GM12878 (cell line): ENCODE measurements at regions not wholly inside any gene's neighbourhood (a gene's known extent, or its start where the extent isn't known, plus 50 kb on each side); places are given as distances from the start of the nearest gene placed in this dataset.

ENCODE experiments used
- ATAC-seq: fragments of 200-7000 bp; cut with Tn5 transposase; 3 replicates; pipeline ENCODE4 v1.9.1; 2020; ENCODE audit warnings: mild to moderate bottlenecking, moderate library complexity
- BruUV-seq: library from RNA; stranded (reverse); fragments of 400-500 nt; replicated peaks from 2 replicates; lab custom pipeline; 2021; lab: Mats Ljungman, UMichigan
- CTCF ChIA-PET: fragments of 300-600 bp; sonication (Branson Sonifier 250); formaldehyde crosslinking; extraction: SDS; loops from one replicate; lab custom pipeline; 2021; ENCODE audit warnings: inconsistent platforms; lab: Yijun Ruan, JAX
- POLR2A ChIA-PET: fragments of 350-600 bp; formaldehyde crosslinking; extraction: SDS; loops from one replicate; lab custom pipeline; 2021; ENCODE audit warnings: inconsistent platforms; lab: Charles Lee
- RAD21 ChIA-PET: fragments of 300-600 bp; sonication (Branson Sonifier 250); formaldehyde crosslinking; loops from one replicate; lab custom pipeline; 2023; ENCODE audit warnings: antibody characterized with exemption; ENCODE audit not compliant: unreplicated experiment; lab: Charles Lee
- SMC1A ChIA-PET: fragments of 300-600 bp; sonication (Branson Sonifier 250); formaldehyde crosslinking; loops from one replicate; lab custom pipeline; 2023; ENCODE audit not compliant: unreplicated experiment, uncharacterized antibody; lab: Charles Lee
- DNase-seq: peaks from one replicate; pipeline ENCODE4 v3.0.0-alpha.2; 2011; ENCODE audit warnings: low read depth, low spot score
- FAIRE-seq: peaks from 3 replicates; lab custom pipeline; 2011; peaks lifted over from hg19 to GRCh38; lab: Jason Lieb, UNC
- H2AFZ ChIP-seq: 2 replicates; pipeline ENCODE4 v1.6.0; 2011; ENCODE audit warnings: low read depth, low read length, control low read depth; ENCODE audit not compliant: control insufficient read depth
- H3K27ac ChIP-seq: 2 replicates; pipeline ENCODE4 v1.5.1; 2011; ENCODE audit warnings: control low read depth; ENCODE audit not compliant: control insufficient read depth, insufficient read depth
- H3K27me3 ChIP-seq, 2 experiments: replicated peaks in 1 of 2; 2 replicates each; pipeline versions ENCODE4 v1.6.0 to v1.6.1; 2011; ENCODE audit warnings: low read length in 1 of 2; ENCODE audit not compliant: control insufficient read depth in 2 of 2, insufficient read depth in 2 of 2
- H3K36me3 ChIP-seq, 2 experiments: 2 replicates each; pipeline ENCODE4 v1.5.1; 2011; ENCODE audit warnings: low read length in 1 of 2; ENCODE audit not compliant: control insufficient read depth in 2 of 2, insufficient read depth in 2 of 2
- H3K4me1 ChIP-seq: 2 replicates; pipeline ENCODE4 v1.6.1; 2011; ENCODE audit warnings: mild to moderate bottlenecking, low read length, moderate library complexity, mixed read lengths; ENCODE audit not compliant: control insufficient read depth, insufficient read depth
- H3K4me2 ChIP-seq: 2 replicates; pipeline ENCODE4 v1.6.0; 2011; ENCODE audit warnings: control low read depth; ENCODE audit not compliant: control insufficient read depth, insufficient read depth
- H3K4me3 ChIP-seq: fragments of 200-600 bp; sonication (generic); 2 replicates; pipeline ENCODE4 v1.5.1; 2016
- H3K79me2 ChIP-seq: 2 replicates; pipeline ENCODE4 v1.6.0; 2011; ENCODE audit warnings: low read length; ENCODE audit not compliant: control insufficient read depth, insufficient read depth
- H3K9ac ChIP-seq: 2 replicates; pipeline ENCODE4 v1.8.0; 2011; ENCODE audit warnings: low read length, control low read depth, mixed read lengths; ENCODE audit not compliant: control insufficient read depth, insufficient read depth
- H3K9me3 ChIP-seq: replicated peaks from 3 replicates; pipeline ENCODE4 v1.5.1; 2011; ENCODE audit warnings: mild to moderate bottlenecking, low read length; ENCODE audit not compliant: control insufficient read depth, insufficient read depth
- H4K20me1 ChIP-seq: 2 replicates; pipeline ENCODE4 v1.6.0; 2011; ENCODE audit not compliant: control insufficient read depth, insufficient read depth
- BMI1 ChIP-seq: fragments of 450-650 bp; IDR thresholded peaks from 2 replicates; pipeline ENCODE4 v1.6.1; 2016; ENCODE audit warnings: mild to moderate bottlenecking, moderate library complexity, borderline replicate concordance
- CHD2 ChIP-seq: IDR thresholded peaks from 2 replicates; pipeline ENCODE4 v1.6.1; 2011; ENCODE audit warnings: low read depth, low read length, improper control_type of control experiment, borderline replicate concordance
- CHD4 ChIP-seq: fragments of 200-600 bp; sonication (generic); IDR thresholded peaks from 2 replicates; pipeline ENCODE4 v1.6.1; 2016; ENCODE audit warnings: mild to moderate bottlenecking
- CREM ChIP-seq: IDR thresholded peaks from 2 replicates; pipeline ENCODE4 v1.6.1; 2014; ENCODE audit warnings: antibody characterized with exemption, low read depth
- MEF2B ChIP-seq: fragments of 450-650 bp; IDR thresholded peaks from 2 replicates; pipeline ENCODE4 v1.6.1; 2018; ENCODE audit warnings: mild to moderate bottlenecking, moderate library complexity; ENCODE audit not compliant: partially characterized antibody, poor library complexity, severe bottlenecking
- NR2C1 ChIP-seq: fragments of 450-650 bp; IDR thresholded peaks from 2 replicates; pipeline ENCODE4 v1.6.1; 2017; ENCODE audit warnings: antibody characterized with exemption, mild to moderate bottlenecking, moderate library complexity
- POLR2AphosphoS5 ChIP-seq: IDR thresholded peaks from 2 replicates; pipeline ENCODE4 v1.6.1; 2011; ENCODE audit warnings: mild to moderate bottlenecking, low read length, inconsistent platforms
- RUNX3 ChIP-seq: IDR thresholded peaks from 2 replicates; pipeline ENCODE4 v1.6.1; 2012; ENCODE audit warnings: low read length, inconsistent platforms
- SIN3A ChIP-seq: IDR thresholded peaks from 2 replicates; pipeline ENCODE4 v1.6.1; 2012; ENCODE audit warnings: low read depth, low read length, improper control_type of control experiment
- TCF7 ChIP-seq: IDR thresholded peaks from 2 replicates; pipeline ENCODE4 v1.6.1; 2014; ENCODE audit warnings: antibody characterized with exemption, borderline replicate concordance
- YY1 ChIP-seq: IDR thresholded peaks from 2 replicates; pipeline ENCODE4 v1.6.1; 2011; ENCODE audit warnings: low read depth, mild to moderate bottlenecking, low read length
- WGBS: methylation state at CpG from one replicate; pipeline ENCODE4 v1.1.6; 2016; ENCODE audit warnings: low lambda C conversion rate; ENCODE audit not compliant: insufficient replicate concordance, insufficient coverage; ENCODE audit errors: missing lambda C conversion rate; 5-methylcytosine and 5-hydroxymethylcytosine counted together
- in situ Hi-C: fragments of 300-500 bp; cut with MboI; formaldehyde crosslinking; loops from 9 replicates; pipeline ENCODE4 v1.14.3; 2018; ENCODE audit warnings: mixed read lengths
- intact Hi-C: fragments of 100-400 bp; cut with micrococcal nuclease; formaldehyde crosslinking; loops from one replicate; pipeline ENCODE4 v1.14.2; 2022; ENCODE audit not compliant: unreplicated experiment
- TF ChIP-seq, protein P1 (sequence below): fragments of 450-650 bp; IDR thresholded peaks from 2 replicates; pipeline ENCODE4 v1.6.1; 2017; ENCODE audit warnings: antibody characterized with exemption, mild to moderate bottlenecking, moderate library complexity
- TF ChIP-seq, protein P2 (sequence below): IDR thresholded peaks from 2 replicates; pipeline ENCODE4 v1.6.1; 2012; ENCODE audit warnings: mild to moderate bottlenecking, low read depth, low read length

DNA sequence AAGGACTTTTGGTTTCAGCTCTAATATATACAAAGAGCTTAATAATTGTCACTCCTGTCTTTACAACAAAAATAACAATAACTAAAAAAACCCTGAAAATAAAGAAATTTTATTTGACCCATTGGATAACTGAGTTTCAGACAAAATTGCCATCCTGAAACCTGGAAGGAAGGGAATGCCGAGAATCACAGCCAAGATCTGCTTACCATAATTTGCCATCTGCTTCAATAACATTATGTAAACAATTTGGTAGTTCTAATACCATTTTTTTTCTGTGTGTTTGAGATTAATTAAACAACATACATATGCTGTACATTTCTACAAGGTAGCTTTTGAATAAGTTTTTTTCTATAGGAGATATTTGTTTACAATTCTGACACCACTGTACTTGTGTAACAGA is 596.3 kb upstream of the MGAT4C start:
- POLR2A ChIA-PET: no interaction called here
- TF ChIP-seq NR2C1: no peak
- TF ChIP-seq MEF2B: no peak
- no peak for TF ChIP-seq TCF7
- TF ChIP-seq CREM: no peak
- no peak for TF ChIP-seq CHD2
- no peak for TF ChIP-seq POLR2AphosphoS5
- TF ChIP-seq RUNX3: no peak
- TF ChIP-seq BMI1: no peak
- TF ChIP-seq SIN3A: no peak
- no peak for TF ChIP-seq CHD4
- TF ChIP-seq, all 136 proteins: peak for 0
- SMC1A ChIA-PET: no interaction called here
- Histone ChIP-seq H3K79me2 (no peaks in the 10 kb centered on the region), H3K4me3 (no peak overlapping the region), H3K27ac (no peak overlapping the region), H4K20me1 (no peaks in the 10 kb centered on the region), H3K4me1 (no peaks in the 10 kb centered on the region), H3K9ac (no peak overlapping the region), H3K36me3 (no peaks in the 10 kb centered on the region), H3K27me3 (no peaks in the 10 kb centered on the region), H3K4me2 (no peak overlapping the region), H3K9me3 (no peaks in the 10 kb centered on the region), H2AFZ (no peak overlapping the region)
- intact Hi-C loops: no loop called here
- DNase-seq: no peak
- FAIRE-seq: no peak
- no TSS peak for BruUV-seq
- 0% methylated on average over 1 of the region's 1 CpG for WGBS
- in situ Hi-C loops: no loop called here
- ATAC-seq: no peak
- RAD21 ChIA-PET: no interaction called here
- CTCF ChIA-PET: no interaction called here

DNA sequence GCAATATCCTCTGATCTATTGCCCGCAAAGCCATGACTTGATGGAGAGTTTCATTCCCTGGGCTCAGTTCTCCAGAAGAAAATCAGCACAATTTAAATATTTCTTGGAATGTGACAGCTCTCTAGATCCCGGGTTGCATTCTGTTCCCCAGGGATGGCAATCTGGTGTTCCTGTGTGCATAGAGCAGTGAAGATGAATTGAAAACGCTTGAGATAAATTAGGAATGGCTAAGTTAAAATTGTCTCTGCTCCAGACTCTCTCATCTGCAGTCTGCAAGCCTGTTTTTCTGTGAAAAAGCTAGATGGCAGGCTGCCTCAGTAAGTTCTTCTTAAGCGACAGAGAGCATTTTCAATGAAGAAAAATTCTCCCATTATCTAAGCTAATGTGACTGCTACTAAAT is 582.5 kb upstream of the MGAT4C start:
- RAD21 ChIA-PET: no interaction called here
- 21% methylated on average over 4 of the region's 4 CpGs for WGBS
- BruUV-seq: no TSS peak

More for the DNA sequence above, 582.5 kb upstream of the MGAT4C start:
- no peaks in the 10 kb centered on the region for H3K36me3 ChIP-seq
- H3K79me2 ChIP-seq: no peaks in the 10 kb centered on the region
- H4K20me1 ChIP-seq: no peaks in the 10 kb centered on the region
- H3K9ac ChIP-seq: no peak overlapping the region
- H3K4me3 ChIP-seq: no peak overlapping the region
- ATAC-seq (no peak), FAIRE-seq (no peak), DNase-seq (no peak)
- H3K27me3 ChIP-seq: no peaks in the 10 kb centered on the region
- no peak overlapping the region for H3K4me2 ChIP-seq
- in situ Hi-C loops: no loop called here
- ChIA-PET CTCF (no interaction called here), SMC1A (no interaction called here), POLR2A (no interaction called here)
- TF ChIP-seq YY1: no peak
- TF ChIP-seq, protein P1, sequence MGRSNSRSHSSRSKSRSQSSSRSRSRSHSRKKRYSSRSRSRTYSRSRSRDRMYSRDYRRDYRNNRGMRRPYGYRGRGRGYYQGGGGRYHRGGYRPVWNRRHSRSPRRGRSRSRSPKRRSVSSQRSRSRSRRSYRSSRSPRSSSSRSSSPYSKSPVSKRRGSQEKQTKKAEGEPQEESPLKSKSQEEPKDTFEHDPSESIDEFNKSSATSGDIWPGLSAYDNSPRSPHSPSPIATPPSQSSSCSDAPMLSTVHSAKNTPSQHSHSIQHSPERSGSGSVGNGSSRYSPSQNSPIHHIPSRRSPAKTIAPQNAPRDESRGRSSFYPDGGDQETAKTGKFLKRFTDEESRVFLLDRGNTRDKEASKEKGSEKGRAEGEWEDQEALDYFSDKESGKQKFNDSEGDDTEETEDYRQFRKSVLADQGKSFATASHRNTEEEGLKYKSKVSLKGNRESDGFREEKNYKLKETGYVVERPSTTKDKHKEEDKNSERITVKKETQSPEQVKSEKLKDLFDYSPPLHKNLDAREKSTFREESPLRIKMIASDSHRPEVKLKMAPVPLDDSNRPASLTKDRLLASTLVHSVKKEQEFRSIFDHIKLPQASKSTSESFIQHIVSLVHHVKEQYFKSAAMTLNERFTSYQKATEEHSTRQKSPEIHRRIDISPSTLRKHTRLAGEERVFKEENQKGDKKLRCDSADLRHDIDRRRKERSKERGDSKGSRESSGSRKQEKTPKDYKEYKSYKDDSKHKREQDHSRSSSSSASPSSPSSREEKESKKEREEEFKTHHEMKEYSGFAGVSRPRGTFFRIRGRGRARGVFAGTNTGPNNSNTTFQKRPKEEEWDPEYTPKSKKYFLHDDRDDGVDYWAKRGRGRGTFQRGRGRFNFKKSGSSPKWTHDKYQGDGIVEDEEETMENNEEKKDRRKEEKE: no peak
- TF ChIP-seq, protein P2, sequence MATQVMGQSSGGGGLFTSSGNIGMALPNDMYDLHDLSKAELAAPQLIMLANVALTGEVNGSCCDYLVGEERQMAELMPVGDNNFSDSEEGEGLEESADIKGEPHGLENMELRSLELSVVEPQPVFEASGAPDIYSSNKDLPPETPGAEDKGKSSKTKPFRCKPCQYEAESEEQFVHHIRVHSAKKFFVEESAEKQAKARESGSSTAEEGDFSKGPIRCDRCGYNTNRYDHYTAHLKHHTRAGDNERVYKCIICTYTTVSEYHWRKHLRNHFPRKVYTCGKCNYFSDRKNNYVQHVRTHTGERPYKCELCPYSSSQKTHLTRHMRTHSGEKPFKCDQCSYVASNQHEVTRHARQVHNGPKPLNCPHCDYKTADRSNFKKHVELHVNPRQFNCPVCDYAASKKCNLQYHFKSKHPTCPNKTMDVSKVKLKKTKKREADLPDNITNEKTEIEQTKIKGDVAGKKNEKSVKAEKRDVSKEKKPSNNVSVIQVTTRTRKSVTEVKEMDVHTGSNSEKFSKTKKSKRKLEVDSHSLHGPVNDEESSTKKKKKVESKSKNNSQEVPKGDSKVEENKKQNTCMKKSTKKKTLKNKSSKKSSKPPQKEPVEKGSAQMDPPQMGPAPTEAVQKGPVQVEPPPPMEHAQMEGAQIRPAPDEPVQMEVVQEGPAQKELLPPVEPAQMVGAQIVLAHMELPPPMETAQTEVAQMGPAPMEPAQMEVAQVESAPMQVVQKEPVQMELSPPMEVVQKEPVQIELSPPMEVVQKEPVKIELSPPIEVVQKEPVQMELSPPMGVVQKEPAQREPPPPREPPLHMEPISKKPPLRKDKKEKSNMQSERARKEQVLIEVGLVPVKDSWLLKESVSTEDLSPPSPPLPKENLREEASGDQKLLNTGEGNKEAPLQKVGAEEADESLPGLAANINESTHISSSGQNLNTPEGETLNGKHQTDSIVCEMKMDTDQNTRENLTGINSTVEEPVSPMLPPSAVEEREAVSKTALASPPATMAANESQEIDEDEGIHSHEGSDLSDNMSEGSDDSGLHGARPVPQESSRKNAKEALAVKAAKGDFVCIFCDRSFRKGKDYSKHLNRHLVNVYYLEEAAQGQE: no peak
- no peak overlapping the region for H3K27ac ChIP-seq
- intact Hi-C loops: no loop called here
- no peaks in the 10 kb centered on the region for H3K9me3 ChIP-seq
- no peaks in the 10 kb centered on the region for H3K4me1 ChIP-seq
- H2AFZ ChIP-seq: no peak overlapping the region
